Tibial nerve (tissue), 4 donors: ENCODE measurements at regions not wholly inside any gene's neighbourhood (a gene's known extent, or its start where the extent isn't known, plus 50 kb on each side); places are given as distances from the start of the nearest gene placed in this dataset.

Experiments
- DNase-seq, 2 donors: peaks; one replicate each; pipeline ENCODE4 v3.0.0-alpha.2; 2019; ENCODE audit warnings: low spot score in 2 of 2
- H3K27ac ChIP-seq, 4 donors: fragments of 200-600 bp; sonication (generic) in 3 of 4; one replicate each; pipeline ENCODE4 v1.5.1; 2017 to 2019; ENCODE audit warnings: mild to moderate bottlenecking in 1 of 4
- H3K27me3 ChIP-seq, 2 donors: fragments of 200-600 bp; sonication (generic) in 1 of 2; one replicate each; pipeline versions ENCODE4 v1.5.1 to v1.6.0; 2017 to 2019
- H3K36me3 ChIP-seq, 3 donors: fragments of 200-600 bp; sonication (generic); one replicate each; pipeline ENCODE4 v1.5.1; 2018 to 2019
- H3K4me1 ChIP-seq, 4 donors: fragments of 200-600 bp; sonication (generic) in 3 of 4; one replicate each; pipeline ENCODE4 v1.5.1; 2017 to 2019
- H3K4me3 ChIP-seq, 4 donors: fragments of 200-600 bp; sonication (generic) in 3 of 4; one replicate each; pipeline ENCODE4 v1.5.1; 2017 to 2019; ENCODE audit warnings: mild to moderate bottlenecking in 1 of 4, moderate library complexity in 1 of 4
- H3K9me3 ChIP-seq, 4 donors: fragments of 200-600 bp; sonication (generic) in 3 of 4; one replicate each; pipeline ENCODE4 v1.5.1; 2017 to 2019
- EP300 ChIP-seq, 2 donors: sonication (generic); formaldehyde crosslinking; IDR thresholded peaks; one replicate each; pipeline ENCODE4 v1.6.1; 2017; ENCODE audit warnings: antibody characterized with exemption in 2 of 2, mild to moderate bottlenecking in 1 of 2
- POLR2A ChIP-seq, 2 donors: fragments of 450-650 bp; IDR thresholded peaks; one replicate each; pipeline ENCODE4 v1.6.1; 2017; ENCODE audit warnings: antibody characterized with exemption in 2 of 2, mild to moderate bottlenecking in 2 of 2, moderate library complexity in 2 of 2
- WGBS, 2 donors: methylation state at CpG; one replicate each; pipeline ENCODE4 v1.1.5; 2018; 5-methylcytosine and 5-hydroxymethylcytosine counted together
- TF ChIP-seq, protein P1 (sequence below), 5 experiments: fragments of 200-600 bp in 3 of 5; fragments of 450-650 bp in 2 of 5; sonication (generic) in 3 of 5; IDR thresholded peaks; one replicate each; pipeline ENCODE4 v1.5.1; 2016 to 2019; ENCODE audit warnings: antibody characterized with exemption in 5 of 5, mild to moderate bottlenecking in 3 of 5, moderate library complexity in 2 of 5

DNA sequence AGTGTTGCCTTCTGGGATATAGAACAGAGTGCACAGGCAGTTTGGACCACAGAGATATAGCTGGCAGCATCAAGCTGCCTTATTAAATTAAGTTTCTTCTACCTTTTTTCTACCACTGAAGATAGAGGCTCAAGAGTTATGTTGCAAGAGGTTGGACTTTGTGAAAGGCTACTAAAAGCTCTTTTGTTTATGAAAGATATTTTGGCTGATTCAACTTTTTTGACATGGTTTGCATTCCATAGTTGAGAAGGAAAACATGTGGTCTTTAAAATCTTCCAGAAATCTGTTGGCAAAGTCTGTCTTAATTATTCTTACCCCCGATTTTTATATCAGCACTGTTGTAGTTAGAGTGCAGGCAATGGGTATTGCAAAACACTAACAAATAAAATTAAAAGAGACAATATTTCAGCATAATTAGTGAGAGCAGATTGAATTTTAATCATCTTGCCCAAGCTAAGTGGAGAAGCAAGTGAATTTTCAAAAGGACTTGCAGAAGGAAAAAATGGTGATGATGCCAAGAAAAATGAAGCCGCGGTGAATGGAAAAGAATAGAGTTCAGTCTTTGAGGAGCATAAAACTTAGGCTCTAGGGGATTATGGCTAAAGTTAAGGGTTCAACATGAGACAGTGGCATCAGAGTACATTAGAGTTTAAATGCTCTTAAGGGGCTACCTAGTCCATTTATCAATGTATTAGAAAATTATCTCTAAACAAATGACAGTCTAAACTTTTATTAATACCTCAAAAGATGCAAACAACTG lies 450.9 kb upstream of the CNTNAP2 start:
- no peaks in the 10 kb centered on the region for H3K36me3 ChIP-seq
- no peak overlapping the region for H3K27ac ChIP-seq
- no peaks in the 10 kb centered on the region for H3K27me3 ChIP-seq
- H3K9me3 ChIP-seq = peaks cover 0 to 8% (median 0%) of the 10 kb centered on the region in 4 donors
- 34 to 50% methylated on average over 3 of the region's 3 CpGs for WGBS, 2 donors
- no peak for DNase-seq
- H3K4me1 ChIP-seq = peaks cover 0 to 7% (median 0%) of the 10 kb centered on the region in 4 donors
- TF ChIP-seq, protein P1, sequence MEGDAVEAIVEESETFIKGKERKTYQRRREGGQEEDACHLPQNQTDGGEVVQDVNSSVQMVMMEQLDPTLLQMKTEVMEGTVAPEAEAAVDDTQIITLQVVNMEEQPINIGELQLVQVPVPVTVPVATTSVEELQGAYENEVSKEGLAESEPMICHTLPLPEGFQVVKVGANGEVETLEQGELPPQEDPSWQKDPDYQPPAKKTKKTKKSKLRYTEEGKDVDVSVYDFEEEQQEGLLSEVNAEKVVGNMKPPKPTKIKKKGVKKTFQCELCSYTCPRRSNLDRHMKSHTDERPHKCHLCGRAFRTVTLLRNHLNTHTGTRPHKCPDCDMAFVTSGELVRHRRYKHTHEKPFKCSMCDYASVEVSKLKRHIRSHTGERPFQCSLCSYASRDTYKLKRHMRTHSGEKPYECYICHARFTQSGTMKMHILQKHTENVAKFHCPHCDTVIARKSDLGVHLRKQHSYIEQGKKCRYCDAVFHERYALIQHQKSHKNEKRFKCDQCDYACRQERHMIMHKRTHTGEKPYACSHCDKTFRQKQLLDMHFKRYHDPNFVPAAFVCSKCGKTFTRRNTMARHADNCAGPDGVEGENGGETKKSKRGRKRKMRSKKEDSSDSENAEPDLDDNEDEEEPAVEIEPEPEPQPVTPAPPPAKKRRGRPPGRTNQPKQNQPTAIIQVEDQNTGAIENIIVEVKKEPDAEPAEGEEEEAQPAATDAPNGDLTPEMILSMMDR (IDR thresholded peaks at IDR 0.05) = no peak
- TF ChIP-seq EP300 (IDR thresholded peaks at IDR 0.05) (no peak), POLR2A (IDR thresholded peaks at IDR 0.05) (no peak)
- no peak overlapping the region for H3K4me3 ChIP-seq

- H3K27me3 ChIP-seq = no peaks in the 10 kb centered on the region
- H3K4me1 ChIP-seq = no peaks in the 10 kb centered on the region
- H3K4me3 ChIP-seq = no peak overlapping the region
- 94 to 100% methylated on average over 1 of the region's 1 CpG for WGBS, 2 donors
- no peaks in the 10 kb centered on the region for H3K36me3 ChIP-seq
- H3K27ac ChIP-seq = no peak overlapping the region
- H3K9me3 ChIP-seq = no peaks in the 10 kb centered on the region
- TF ChIP-seq, protein P1 (IDR thresholded peaks at IDR 0.05) = no peak
- TF ChIP-seq EP300 (IDR thresholded peaks at IDR 0.05) = no peak
- TF ChIP-seq POLR2A (IDR thresholded peaks at IDR 0.05) = no peak
- DNase-seq = no peak
These were observed 460.9 kb upstream of the CNTNAP2 start for GRCh38 chr7:145655666-145656065.

GRCh38 chr7:145645135-145645515 lies 471.5 kb upstream of the CNTNAP2 start:
- Histone ChIP-seq H3K4me3 (no peak overlapping the region), H3K36me3 (no peaks in the 10 kb centered on the region), H3K27ac (no peak overlapping the region), H3K9me3 (no peaks in the 10 kb centered on the region), H3K27me3 (no peaks in the 10 kb centered on the region), H3K4me1 (no peaks in the 10 kb centered on the region)
- WGBS, 2 donors = 92 to 94% methylated on average over 6 of the region's 6 CpGs
- TF ChIP-seq, protein P1 (IDR thresholded peaks at IDR 0.05) = no peak
- TF ChIP-seq EP300 (IDR thresholded peaks at IDR 0.05) (no peak), POLR2A (IDR thresholded peaks at IDR 0.05) (no peak)
- no peak for DNase-seq

GRCh38 chr7:145644426-145645134 lies 472.0 kb upstream of the CNTNAP2 start:
- no peaks in the 10 kb centered on the region for H3K4me1 ChIP-seq
- no peak overlapping the region for H3K27ac ChIP-seq
- no peaks in the 10 kb centered on the region for H3K36me3 ChIP-seq
- H3K27me3 ChIP-seq = no peaks in the 10 kb centered on the region
- peaks cover 0 to 4% (median 0%) of the 10 kb centered on the region in 4 donors for H3K9me3 ChIP-seq
- no peak overlapping the region for H3K4me3 ChIP-seq
- DNase-seq = no peak
- TF ChIP-seq, protein P1 (IDR thresholded peaks at IDR 0.05) = no peak
- TF ChIP-seq POLR2A (IDR thresholded peaks at IDR 0.05) (no peak), EP300 (IDR thresholded peaks at IDR 0.05) (no peak)
- 84 to 90% methylated on average over 8 to 9 of the region's 9 CpGs for WGBS, 2 donors

- 83 to 87% methylated on average over 3 of the region's 3 CpGs for WGBS, 2 donors
- TF ChIP-seq POLR2A (IDR thresholded peaks at IDR 0.05) (no peak), EP300 (IDR thresholded peaks at IDR 0.05) (no peak)
- TF ChIP-seq, protein P1 (IDR thresholded peaks at IDR 0.05) = no peak
- DNase-seq = no peak
- no peaks in the 10 kb centered on the region for H3K4me1 ChIP-seq
- H3K27me3 ChIP-seq = no peaks in the 10 kb centered on the region
- no peak overlapping the region for H3K27ac ChIP-seq
- no peak overlapping the region for H3K4me3 ChIP-seq
- no peaks in the 10 kb centered on the region for H3K36me3 ChIP-seq
- peaks cover 0 to 6% (median 0%) of the 10 kb centered on the region in 4 donors for H3K9me3 ChIP-seq
These were observed 472.6 kb upstream of the CNTNAP2 start for GRCh38 chr7:145643981-145644380.
